ENCODE measurements at regions not wholly inside any gene's neighbourhood (a gene's known extent, or its start where the extent isn't known, plus 50 kb on each side); places are given as distances from the start of the nearest gene placed in this dataset.

GRCh38 chr5:173826428-173827350 lies 61.5 kb upstream of the CPEB4 start:
- Histone ChIP-seq H3K27ac (ENCODE audit: low read length) (no peak overlapping the region), H3K9me3 (ENCODE audit: control insufficient read depth, insufficient read depth, low read length) (no peaks in the 10 kb centered on the region), H3K4me3 (ENCODE audit: low read length) (no peak overlapping the region), H3K36me3 (ENCODE audit: control insufficient read depth, insufficient read depth, low read length) (no peaks in the 10 kb centered on the region), H3K27me3 (ENCODE audit: control insufficient read depth, insufficient read depth, low read length) (no peaks in the 10 kb centered on the region), H3K4me1 (ENCODE audit: control insufficient read depth, insufficient read depth, low read length) (no peaks in the 10 kb centered on the region)
- Mint-ChIP-seq H3K27ac (no peak overlapping the region), H3K4me1 (peaks cover 0 to 6% of the 10 kb centered on the region in 2 donors), H3K36me3 (no peaks in the 10 kb centered on the region), H3K4me3 (no peak overlapping the region), H3K27me3 (ENCODE audit: low read depth in 2 of 2) (no peaks in the 10 kb centered on the region), H3K9me3 (peaks cover 0 to 4% of the 10 kb centered on the region in 2 donors)
- DNase-seq (no peak), ATAC-seq (no peak)
- intact Hi-C loops (cut with micrococcal nuclease), result no loop called here
- TF ChIP-seq, protein P1, sequence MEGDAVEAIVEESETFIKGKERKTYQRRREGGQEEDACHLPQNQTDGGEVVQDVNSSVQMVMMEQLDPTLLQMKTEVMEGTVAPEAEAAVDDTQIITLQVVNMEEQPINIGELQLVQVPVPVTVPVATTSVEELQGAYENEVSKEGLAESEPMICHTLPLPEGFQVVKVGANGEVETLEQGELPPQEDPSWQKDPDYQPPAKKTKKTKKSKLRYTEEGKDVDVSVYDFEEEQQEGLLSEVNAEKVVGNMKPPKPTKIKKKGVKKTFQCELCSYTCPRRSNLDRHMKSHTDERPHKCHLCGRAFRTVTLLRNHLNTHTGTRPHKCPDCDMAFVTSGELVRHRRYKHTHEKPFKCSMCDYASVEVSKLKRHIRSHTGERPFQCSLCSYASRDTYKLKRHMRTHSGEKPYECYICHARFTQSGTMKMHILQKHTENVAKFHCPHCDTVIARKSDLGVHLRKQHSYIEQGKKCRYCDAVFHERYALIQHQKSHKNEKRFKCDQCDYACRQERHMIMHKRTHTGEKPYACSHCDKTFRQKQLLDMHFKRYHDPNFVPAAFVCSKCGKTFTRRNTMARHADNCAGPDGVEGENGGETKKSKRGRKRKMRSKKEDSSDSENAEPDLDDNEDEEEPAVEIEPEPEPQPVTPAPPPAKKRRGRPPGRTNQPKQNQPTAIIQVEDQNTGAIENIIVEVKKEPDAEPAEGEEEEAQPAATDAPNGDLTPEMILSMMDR (IDR thresholded peaks at IDR 0.05), result no peak
- 94% methylated on average over 4 of the region's 5 CpGs for WGBS (ENCODE audit: insufficient coverage)

- H3K36me3 Mint-ChIP-seq, result no peaks in the 10 kb centered on the region
- no peaks in the 10 kb centered on the region for H3K27me3 Mint-ChIP-seq (ENCODE audit: low read depth in 2 of 2)
- Histone ChIP-seq H3K9me3 (ENCODE audit: control insufficient read depth, insufficient read depth, low read length) (no peaks in the 10 kb centered on the region), H3K36me3 (ENCODE audit: control insufficient read depth, insufficient read depth, low read length) (no peaks in the 10 kb centered on the region), H3K4me3 (ENCODE audit: low read length) (no peak overlapping the region), H3K27ac (ENCODE audit: low read length) (no peak overlapping the region), H3K4me1 (ENCODE audit: control insufficient read depth, insufficient read depth, low read length) (no peaks in the 10 kb centered on the region), H3K27me3 (ENCODE audit: control insufficient read depth, insufficient read depth, low read length) (no peaks in the 10 kb centered on the region)
- ATAC-seq (no peak), DNase-seq (no peak)
- no peak overlapping the region for H3K4me3 Mint-ChIP-seq
- H3K4me1 Mint-ChIP-seq, result no peaks in the 10 kb centered on the region
- intact Hi-C loops (cut with micrococcal nuclease), result no loop called here
- no peak overlapping the region for H3K27ac Mint-ChIP-seq
- TF ChIP-seq, protein P1 (IDR thresholded peaks at IDR 0.05), result no peak
- H3K9me3 Mint-ChIP-seq, result peaks cover 0 to 4% of the 10 kb centered on the region in 2 donors
- 100% methylated on average over 1 of the region's 1 CpG for WGBS (ENCODE audit: insufficient coverage)
Measured at GRCh38 chr5:173828952-173829351, 59.2 kb upstream of the CPEB4 start.

- Histone ChIP-seq H3K4me3 (ENCODE audit: low read length) (no peak overlapping the region), H3K4me1 (ENCODE audit: control insufficient read depth, insufficient read depth, low read length) (no peaks in the 10 kb centered on the region), H3K36me3 (ENCODE audit: control insufficient read depth, insufficient read depth, low read length) (no peaks in the 10 kb centered on the region), H3K27ac (ENCODE audit: low read length) (no peak overlapping the region), H3K27me3 (ENCODE audit: control insufficient read depth, insufficient read depth, low read length) (no peaks in the 10 kb centered on the region), H3K9me3 (ENCODE audit: control insufficient read depth, insufficient read depth, low read length) (no peaks in the 10 kb centered on the region)
- H3K4me3 Mint-ChIP-seq, result no peak overlapping the region
- DNase-seq (no peak), ATAC-seq (no peak)
- H3K27me3 Mint-ChIP-seq (ENCODE audit: low read depth in 2 of 2), result no peaks in the 10 kb centered on the region
- H3K9me3 Mint-ChIP-seq, result peaks cover 0 to 4% of the 10 kb centered on the region in 2 donors
- TF ChIP-seq, protein P1 (IDR thresholded peaks at IDR 0.05), result no peak
- intact Hi-C loops (cut with micrococcal nuclease), result no loop called here
- H3K4me1 Mint-ChIP-seq, result no peaks in the 10 kb centered on the region
- no peak overlapping the region for H3K27ac Mint-ChIP-seq
- H3K36me3 Mint-ChIP-seq, result no peaks in the 10 kb centered on the region
- WGBS (ENCODE audit: insufficient coverage), result 72% methylated on average over 5 of the region's 5 CpGs
Measured at GRCh38 chr5:173829826-173830225, 58.3 kb upstream of the CPEB4 start.
